GM06990 (cell line): ENCODE measurements at regions not wholly inside any gene's neighbourhood (a gene's known extent, or its start where the extent isn't known, plus 50 kb on each side); places are given as distances from the start of the nearest gene placed in this dataset.

Experiments
- DNase-seq: peaks from one replicate; pipeline ENCODE4 v3.0.0-alpha.2; 2011; ENCODE audit not compliant: insufficient read length; ENCODE audit errors: extremely low read depth
- H3K27me3 ChIP-seq: replicated peaks from 2 replicates; pipeline ENCODE4 v1.6.0; 2011; ENCODE audit warnings: low read length; ENCODE audit not compliant: control insufficient read depth, insufficient read depth
- H3K36me3 ChIP-seq: 2 replicates; pipeline ENCODE4 v1.5.1; 2011; ENCODE audit warnings: low read length; ENCODE audit not compliant: control insufficient read depth, insufficient read depth
- H3K4me3 ChIP-seq: replicated peaks from 2 replicates; pipeline ENCODE4 v1.5.1; 2011; ENCODE audit warnings: low read depth, mild to moderate bottlenecking, control low read depth, low read length
- CTCF ChIP-seq: IDR thresholded peaks from 2 replicates; pipeline ENCODE4 v1.5.1; 2011; ENCODE audit warnings: low read length, control low read depth, mild to moderate bottlenecking, inconsistent platforms; ENCODE audit not compliant: insufficient read depth, poor library complexity, severe bottlenecking

- TF ChIP-seq CTCF, result no peak
- H3K27me3 ChIP-seq, result peaks cover 1% of the 10 kb centered on the region
- DNase-seq, result no peak
- no peak overlapping the region for H3K4me3 ChIP-seq
- H3K36me3 ChIP-seq, result no peaks in the 10 kb centered on the region
These were observed 185.5 kb upstream of the FN1 start for GRCh38 chr2:215621381-215621780.

- H3K27me3 ChIP-seq, result peaks cover 1% of the 10 kb centered on the region
- no peaks in the 10 kb centered on the region for H3K36me3 ChIP-seq
- no peak for DNase-seq
- TF ChIP-seq CTCF, result no peak
- no peak overlapping the region for H3K4me3 ChIP-seq
These were observed 184.7 kb upstream of the FN1 start for GRCh38 chr2:215620528-215620927.

GRCh38 chr2:215619989-215620388, 184.1 kb upstream of the FN1 start:
- TF ChIP-seq CTCF, result no peak
- no peak for DNase-seq
- no peak overlapping the region for H3K4me3 ChIP-seq
- H3K36me3 ChIP-seq, result no peaks in the 10 kb centered on the region
- H3K27me3 ChIP-seq, result peaks cover 1% of the 10 kb centered on the region

GRCh38 chr2:215619022-215619958, 183.4 kb upstream of the FN1 start:
- no peak for TF ChIP-seq CTCF

GRCh38 chr2:215618145-215618544, 182.3 kb upstream of the FN1 start:
- TF ChIP-seq CTCF, result no peak
- Histone ChIP-seq H3K4me3 (no peak overlapping the region), H3K27me3 (peaks cover 1% of the 10 kb centered on the region), H3K36me3 (no peaks in the 10 kb centered on the region)
- no peak for DNase-seq

More at GRCh38 chr2:215619022-215619958, 183.4 kb upstream of the FN1 start:
- no peak for DNase-seq
- Histone ChIP-seq H3K27me3 (peaks cover 1% of the 10 kb centered on the region), H3K4me3 (no peak overlapping the region), H3K36me3 (no peaks in the 10 kb centered on the region)
